ENCODE measurements at regions not wholly inside any gene's neighbourhood (a gene's known extent, or its start where the extent isn't known, plus 50 kb on each side); places are given as distances from the start of the nearest gene placed in this dataset.

DNA sequence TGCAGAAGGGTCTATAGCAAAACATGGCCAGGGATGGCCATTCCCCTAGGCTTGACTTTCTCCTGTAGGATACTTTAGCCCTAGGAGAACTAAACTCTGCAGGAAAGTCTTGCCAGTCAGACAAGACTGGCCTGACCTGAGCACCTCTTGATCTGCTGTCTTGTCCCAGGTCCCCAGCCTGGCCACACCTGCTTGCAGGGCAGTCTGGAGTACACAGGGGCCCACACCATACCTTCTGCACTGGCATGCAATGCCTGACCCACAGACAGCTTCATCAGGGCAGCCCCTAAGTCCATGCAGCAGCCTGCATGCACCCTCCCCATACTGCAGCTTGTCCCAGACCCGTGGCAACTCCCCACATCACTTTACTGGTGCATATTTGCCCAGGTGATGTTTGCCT is 204.6 kb downstream of the LRRC3B start:
- TF ChIP-seq, protein P1, sequence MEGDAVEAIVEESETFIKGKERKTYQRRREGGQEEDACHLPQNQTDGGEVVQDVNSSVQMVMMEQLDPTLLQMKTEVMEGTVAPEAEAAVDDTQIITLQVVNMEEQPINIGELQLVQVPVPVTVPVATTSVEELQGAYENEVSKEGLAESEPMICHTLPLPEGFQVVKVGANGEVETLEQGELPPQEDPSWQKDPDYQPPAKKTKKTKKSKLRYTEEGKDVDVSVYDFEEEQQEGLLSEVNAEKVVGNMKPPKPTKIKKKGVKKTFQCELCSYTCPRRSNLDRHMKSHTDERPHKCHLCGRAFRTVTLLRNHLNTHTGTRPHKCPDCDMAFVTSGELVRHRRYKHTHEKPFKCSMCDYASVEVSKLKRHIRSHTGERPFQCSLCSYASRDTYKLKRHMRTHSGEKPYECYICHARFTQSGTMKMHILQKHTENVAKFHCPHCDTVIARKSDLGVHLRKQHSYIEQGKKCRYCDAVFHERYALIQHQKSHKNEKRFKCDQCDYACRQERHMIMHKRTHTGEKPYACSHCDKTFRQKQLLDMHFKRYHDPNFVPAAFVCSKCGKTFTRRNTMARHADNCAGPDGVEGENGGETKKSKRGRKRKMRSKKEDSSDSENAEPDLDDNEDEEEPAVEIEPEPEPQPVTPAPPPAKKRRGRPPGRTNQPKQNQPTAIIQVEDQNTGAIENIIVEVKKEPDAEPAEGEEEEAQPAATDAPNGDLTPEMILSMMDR (IDR thresholded peaks at IDR 0.05 in 8 of 11, conservative IDR thresholded peaks at IDR 0.05 in 3 of 11): no peak
- TF ChIP-seq POLR2AphosphoS5 (IDR thresholded peaks at IDR 0.05): no peak
